ENCODE measurements at regions not wholly inside any gene's neighbourhood (a gene's known extent, or its start where the extent isn't known, plus 50 kb on each side); places are given as distances from the start of the nearest gene placed in this dataset.

GRCh38 chr5:153153086-153153485, 337.4 kb upstream of the GRIA1 start:
- Mint-ChIP-seq H3K9me3 (ENCODE audit: unreplicated experiment) (peaks cover 3% of the 10 kb centered on the region), H3K27me3 (ENCODE audit: low read depth, unreplicated experiment) (no peaks in the 10 kb centered on the region), H3K27ac (ENCODE audit: unreplicated experiment) (no peak overlapping the region), H3K4me1 (ENCODE audit: low read depth, unreplicated experiment) (peaks cover 12% of the 10 kb centered on the region), H3K36me3 (ENCODE audit: low read depth, unreplicated experiment) (no peaks in the 10 kb centered on the region), H3K4me3 (ENCODE audit: unreplicated experiment) (no peak overlapping the region)
- Histone ChIP-seq H3K4me3 (ENCODE audit: insufficient read depth, low read depth, low read length) (no peak overlapping the region), H4K20me1 (ENCODE audit: insufficient read depth, low read length) (no peaks in the 10 kb centered on the region), H3K4me2 (ENCODE audit: low read length) (peak overlapping the region; percentile 49), H3K27me3 (ENCODE audit: insufficient read depth, low read length) (no peaks in the 10 kb centered on the region), H3K9ac (ENCODE audit: low read length) (no peak overlapping the region), H3K4me1 (ENCODE audit: insufficient read depth, low read length) (peaks cover 10% of the 10 kb centered on the region), H3K27ac (ENCODE audit: low read depth, low read length) (no peak overlapping the region), H3K9me3 (ENCODE audit: insufficient read depth, low read depth, low read length) (no peaks in the 10 kb centered on the region), H3K36me3 (ENCODE audit: insufficient read depth, low read length) (no peaks in the 10 kb centered on the region), H2AFZ (ENCODE audit: low read depth, low read length) (no peak overlapping the region), H3K79me2 (ENCODE audit: insufficient read depth, low read length) (no peaks in the 10 kb centered on the region)
- FAIRE-seq (peak; percentile 88), DNase-seq (ENCODE audit: low read depth) (peak; percentile 89)
- no peak for TF ChIP-seq EZH2 (IDR thresholded peaks at IDR 0.05; ENCODE audit: insufficient read depth, low read length)
- TF ChIP-seq CTCF (IDR thresholded peaks at IDR 0.05; ENCODE audit: insufficient read depth, low read depth, low read length), result no peak

- H3K9me3 Mint-ChIP-seq (ENCODE audit: unreplicated experiment), result peaks cover 3% of the 10 kb centered on the region
- Histone ChIP-seq H3K4me3 (ENCODE audit: insufficient read depth, low read depth, low read length) (no peak overlapping the region), H3K27ac (ENCODE audit: low read depth, low read length) (no peak overlapping the region), H4K20me1 (ENCODE audit: insufficient read depth, low read length) (no peaks in the 10 kb centered on the region), H3K27me3 (ENCODE audit: insufficient read depth, low read length) (no peaks in the 10 kb centered on the region), H3K36me3 (ENCODE audit: insufficient read depth, low read length) (no peaks in the 10 kb centered on the region), H3K79me2 (ENCODE audit: insufficient read depth, low read length) (no peaks in the 10 kb centered on the region), H3K4me2 (ENCODE audit: low read length) (peak overlapping the region; percentile 28), H2AFZ (ENCODE audit: low read depth, low read length) (no peak overlapping the region), H3K4me1 (ENCODE audit: insufficient read depth, low read length) (peaks cover 29% of the 10 kb centered on the region), H3K9ac (ENCODE audit: low read length) (no peak overlapping the region), H3K9me3 (ENCODE audit: insufficient read depth, low read depth, low read length) (no peaks in the 10 kb centered on the region)
- FAIRE-seq (peak; percentile 91), DNase-seq (ENCODE audit: low read depth) (peak; percentile 78)
- no peak overlapping the region for H3K4me3 Mint-ChIP-seq (ENCODE audit: unreplicated experiment)
- H3K4me1 Mint-ChIP-seq (ENCODE audit: low read depth, unreplicated experiment), result peaks cover 36% of the 10 kb centered on the region
- no peaks in the 10 kb centered on the region for H3K27me3 Mint-ChIP-seq (ENCODE audit: low read depth, unreplicated experiment)
- H3K36me3 Mint-ChIP-seq (ENCODE audit: low read depth, unreplicated experiment), result no peaks in the 10 kb centered on the region
- peak overlapping the region; percentile 5 for H3K27ac Mint-ChIP-seq (ENCODE audit: unreplicated experiment)
- TF ChIP-seq EZH2 (IDR thresholded peaks at IDR 0.05; ENCODE audit: insufficient read depth, low read length) (no peak), CTCF (IDR thresholded peaks at IDR 0.05; ENCODE audit: insufficient read depth, low read depth, low read length) (no peak)
These were observed 333.3 kb upstream of the GRIA1 start for GRCh38 chr5:153157156-153157555.

GRCh38 chr5:153158608-153159007, 331.9 kb upstream of the GRIA1 start:
- H3K4me2 ChIP-seq (ENCODE audit: low read length), result peak overlapping the region; percentile 35
- H3K4me3 ChIP-seq (ENCODE audit: insufficient read depth, low read depth, low read length), result no peak overlapping the region
- no peaks in the 10 kb centered on the region for H3K9me3 ChIP-seq (ENCODE audit: insufficient read depth, low read depth, low read length)
- H2AFZ ChIP-seq (ENCODE audit: low read depth, low read length), result no peak overlapping the region
- peak overlapping the region; percentile 82 for H3K27ac Mint-ChIP-seq (ENCODE audit: unreplicated experiment)
- H3K36me3 ChIP-seq (ENCODE audit: insufficient read depth, low read length), result no peaks in the 10 kb centered on the region
- H3K27ac ChIP-seq (ENCODE audit: low read depth, low read length), result peak overlapping the region; percentile 1
- FAIRE-seq (no peak), DNase-seq (ENCODE audit: low read depth) (no peak)
- H3K4me1 Mint-ChIP-seq (ENCODE audit: low read depth, unreplicated experiment), result peaks cover 36% of the 10 kb centered on the region
- H3K9ac ChIP-seq (ENCODE audit: low read length), result no peak overlapping the region
- no peaks in the 10 kb centered on the region for H3K27me3 ChIP-seq (ENCODE audit: insufficient read depth, low read length)
- H3K36me3 Mint-ChIP-seq (ENCODE audit: low read depth, unreplicated experiment), result no peaks in the 10 kb centered on the region
- TF ChIP-seq EZH2 (IDR thresholded peaks at IDR 0.05; ENCODE audit: insufficient read depth, low read length), result no peak
- no peak for TF ChIP-seq CTCF (IDR thresholded peaks at IDR 0.05; ENCODE audit: insufficient read depth, low read depth, low read length)
- no peak overlapping the region for H3K4me3 Mint-ChIP-seq (ENCODE audit: unreplicated experiment)
- H3K27me3 Mint-ChIP-seq (ENCODE audit: low read depth, unreplicated experiment), result no peaks in the 10 kb centered on the region
- H3K79me2 ChIP-seq (ENCODE audit: insufficient read depth, low read length), result no peaks in the 10 kb centered on the region
- no peaks in the 10 kb centered on the region for H4K20me1 ChIP-seq (ENCODE audit: insufficient read depth, low read length)
- H3K9me3 Mint-ChIP-seq (ENCODE audit: unreplicated experiment), result peaks cover 2% of the 10 kb centered on the region
- H3K4me1 ChIP-seq (ENCODE audit: insufficient read depth, low read length), result peaks cover 29% of the 10 kb centered on the region

Measured in astrocyte (in vitro differentiated cells and primary cell).